PFSK-1 (cell line): ENCODE measurements at regions not wholly inside any gene's neighbourhood (a gene's known extent, or its start where the extent isn't known, plus 50 kb on each side); places are given as distances from the start of the nearest gene placed in this dataset.

ENCODE experiments used
- FOXP2 ChIP-seq: optimal IDR thresholded peaks from 2 replicates; pipeline ENCODE3; 2011; ENCODE audit warnings: borderline replicate concordance, control low read depth, inconsistent platforms; ENCODE audit not compliant: insufficient read depth; ENCODE audit errors: extremely low read length, extremely low read depth
- POLR2AphosphoS5 ChIP-seq: IDR thresholded peaks from 2 replicates; pipeline ENCODE4 v1.6.1; 2012; ENCODE audit warnings: low read depth, mild to moderate bottlenecking, control low read depth, low read length, moderate library complexity
- REST ChIP-seq, 2 experiments: IDR thresholded peaks; 2 replicates each; pipeline versions ENCODE4 v1.6.1 to v1.8.0; 2011 to 2012; ENCODE audit warnings: low read depth in 2 of 2, low read length in 2 of 2, control low read depth in 1 of 2, inconsistent platforms in 1 of 2, mild to moderate bottlenecking in 1 of 2, moderate library complexity in 1 of 2; ENCODE audit not compliant: insufficient read depth in 1 of 2
- TAF1 ChIP-seq: IDR thresholded peaks from 2 replicates; pipeline ENCODE4 v1.6.1; 2012; ENCODE audit warnings: low read length, control low read depth, borderline replicate concordance; ENCODE audit not compliant: insufficient read depth

- no peak for TF ChIP-seq POLR2AphosphoS5
- TF ChIP-seq TAF1 = no peak
- no peak for TF ChIP-seq FOXP2
- TF ChIP-seq REST (IDR thresholded peaks at IDR 0.05; ENCODE audit: insufficient read depth in 1 of 2, low read depth in 2 of 2, low read length in 2 of 2) = no peak
These were observed 195.2 kb upstream of the SLC24A3 start for GRCh38 chr20:19017104-19017690.
